Stimulated activated CD8-positive, alpha-beta memory T cell treated with anti-CD3 and anti-CD28 coated beads, Interleukin-4, amount 100 ng/mL, for 4 hours (primary cell): ENCODE measurements at regions not wholly inside any gene's neighbourhood (a gene's known extent, or its start where the extent isn't known, plus 50 kb on each side); places are given as distances from the start of the nearest gene placed in this dataset.

Experiments used
- DNase-seq, 2 donors: peaks; one replicate each; pipeline ENCODE4 v3.0.0-alpha.2; 2020; ENCODE audit warnings: low read depth in 2 of 2, low spot score in 1 of 2

GRCh38 chr18:59760212-59760611, 63.0 kb upstream of the CCBE1 start:
- DNase-seq = no peak

- no peak for DNase-seq
These were observed 61.6 kb upstream of the CCBE1 start for GRCh38 chr18:59758837-59759236.

GRCh38 chr18:59758106-59758505, 60.9 kb upstream of the CCBE1 start:
- no peak for DNase-seq

GRCh38 chr18:59752666-59753065, 55.4 kb upstream of the CCBE1 start:
- no peak for DNase-seq

GRCh38 chr18:59751186-59751585, 54.0 kb upstream of the CCBE1 start:
- DNase-seq = no peak

GRCh38 chr18:59748628-59749360, 51.6 kb upstream of the CCBE1 start:
- DNase-seq = no peak
